ENCODE measurements at regions not wholly inside any gene's neighbourhood (a gene's known extent, or its start where the extent isn't known, plus 50 kb on each side); places are given as distances from the start of the nearest gene placed in this dataset.
"Not testable (repeated sequence)": the region's sequence is repeated elsewhere in the genome, so short reads cannot be mapped to it uniquely, and the experiment has no call there.

GRCh38 chr12:13924286-13924685 is 57.1 kb downstream of the GRIN2B start:
- DNase-seq (ENCODE audit: low spot score) = no peak

- DNase-seq (ENCODE audit: low spot score) = no peak
These were observed 62.5 kb downstream of the GRIN2B start for GRCh38 chr12:13918897-13919296.

- no peak for DNase-seq (ENCODE audit: low spot score)
These were observed 66.3 kb downstream of the GRIN2B start for GRCh38 chr12:13915096-13915495.

- DNase-seq (ENCODE audit: low spot score) = no peak
These were observed 68.0 kb downstream of the GRIN2B start for GRCh38 chr12:13913371-13913770.

GRCh38 chr12:13911756-13912554 is 69.4 kb downstream of the GRIN2B start:
- no peak for DNase-seq (ENCODE audit: low spot score)

- DNase-seq (ENCODE audit: low spot score) = no peak
These were observed 75.6 kb downstream of the GRIN2B start for GRCh38 chr12:13905794-13906193.

- DNase-seq (ENCODE audit: low spot score) = no peak
These were observed 80.7 kb downstream of the GRIN2B start for GRCh38 chr12:13900718-13901117.

GRCh38 chr12:13898387-13898786 is 83.0 kb downstream of the GRIN2B start:
- DNase-seq (ENCODE audit: low spot score) = not testable (repeated sequence)

- no peak for DNase-seq (ENCODE audit: low spot score)
These were observed 83.6 kb downstream of the GRIN2B start for GRCh38 chr12:13897811-13898210.

GRCh38 chr12:13896063-13896626 is 85.3 kb downstream of the GRIN2B start:
- DNase-seq (ENCODE audit: low spot score) = no peak

- no peak for DNase-seq (ENCODE audit: low spot score)
These were observed 89.5 kb downstream of the GRIN2B start for GRCh38 chr12:13891902-13892301.

- no peak for DNase-seq (ENCODE audit: low spot score)
These were observed 90.5 kb downstream of the GRIN2B start for GRCh38 chr12:13890943-13891342.

GRCh38 chr12:13887779-13888388 is 93.5 kb downstream of the GRIN2B start:
- no peak for DNase-seq (ENCODE audit: low spot score)

GRCh38 chr12:13882176-13882575 is 99.2 kb downstream of the GRIN2B start:
- DNase-seq (ENCODE audit: low spot score) = no peak

GRCh38 chr12:13880613-13881012 is 100.8 kb downstream of the GRIN2B start:
- no peak for DNase-seq (ENCODE audit: low spot score)

GRCh38 chr12:13875744-13876143 is 105.7 kb downstream of the GRIN2B start:
- no peak for DNase-seq (ENCODE audit: low spot score)

GRCh38 chr12:13870255-13870654 is 111.1 kb downstream of the GRIN2B start:
- no peak for DNase-seq (ENCODE audit: low spot score)

- DNase-seq (ENCODE audit: low spot score) = peak; percentile 51
These were observed 117.2 kb downstream of the GRIN2B start for GRCh38 chr12:13864081-13864673.

- no peak for DNase-seq (ENCODE audit: low spot score)
These were observed 123.7 kb downstream of the GRIN2B start for GRCh38 chr12:13857750-13858149.

GRCh38 chr12:13853471-13853870 is 127.9 kb downstream of the GRIN2B start:
- DNase-seq (ENCODE audit: low spot score) = no peak

GRCh38 chr12:13851828-13852227 is 129.6 kb downstream of the GRIN2B start:
- DNase-seq (ENCODE audit: low spot score) = no peak

GRCh38 chr12:13849456-13849855 is 131.9 kb downstream of the GRIN2B start:
- no peak for DNase-seq (ENCODE audit: low spot score)

GRCh38 chr12:13843841-13844240 is 137.6 kb downstream of the GRIN2B start:
- no peak for DNase-seq (ENCODE audit: low spot score)

Data from AG08395 (cell line).